Ovary (tissue), 7 donors: ENCODE measurements at regions not wholly inside any gene's neighbourhood (a gene's known extent, or its start where the extent isn't known, plus 50 kb on each side); places are given as distances from the start of the nearest gene placed in this dataset.

Experiments
- DNase-seq, 5 donors: peaks; one replicate each; pipeline ENCODE4 v3.0.0-alpha.2; 2019 to 2020
- H3K27ac ChIP-seq, 2 donors: fragments of 200-600 bp; one replicate each; pipeline versions ENCODE4 v1.5.1 to v1.8.0; 2019 to 2022
- H3K27me3 ChIP-seq: fragments of 200-600 bp; one replicate; pipeline ENCODE4 v1.8.0; 2022
- H3K36me3 ChIP-seq: fragments of 200-600 bp; sonication (generic); one replicate; pipeline ENCODE4 v1.5.1; 2019
- H3K4me1 ChIP-seq: one replicate; pipeline ENCODE4 v1.8.1; 2013; ENCODE audit warnings: mild to moderate bottlenecking, moderate library complexity; ENCODE audit not compliant: insufficient read depth
- H3K4me3 ChIP-seq: fragments of 200-600 bp; sonication (generic); one replicate; pipeline ENCODE4 v1.5.1; 2017
- H3K9me3 ChIP-seq, 2 donors: fragments of 200-600 bp in 1 of 2; sonication (generic) in 1 of 2; one replicate each; pipeline versions ENCODE4 v1.5.1 to v1.8.1; 2013 to 2019; ENCODE audit warnings: mild to moderate bottlenecking in 1 of 2, moderate library complexity in 1 of 2
- CTCF ChIP-seq, 3 donors: fragments of 450-650 bp in 2 of 3; fragments of 200-600 bp in 1 of 3; IDR thresholded peaks; one replicate each; pipeline versions ENCODE4 v1.5.1 to v1.8.0; 2016 to 2022; ENCODE audit warnings: antibody characterized with exemption in 3 of 3, mild to moderate bottlenecking in 1 of 3
- EP300 ChIP-seq: sonication (generic); formaldehyde crosslinking; IDR thresholded peaks from one replicate; pipeline ENCODE4 v1.6.1; 2017; ENCODE audit warnings: antibody characterized with exemption
- POLR2A ChIP-seq: fragments of 450-650 bp; IDR thresholded peaks from one replicate; pipeline ENCODE4 v1.6.1; 2017; ENCODE audit warnings: antibody characterized with exemption, mild to moderate bottlenecking, moderate library complexity
- WGBS, 3 donors: extraction: QIAGEN DNeasy Blood & Tissue Kit in 1 of 3; methylation state at CpG; one replicate each; pipeline versions ENCODE4 v1.1.5 to v1.1.7; 2013 to 2017; 5-methylcytosine and 5-hydroxymethylcytosine counted together
- intact Hi-C, 4 donors: fragments of 100-400 bp; cut with DNase I; formaldehyde crosslinking; loops; one replicate each; pipeline versions ENCODE4 v1.11.0 to v1.15.1; 2022 to 2023
- donor health status: DM: no; HTN: no; CAD: no; lungs with moderate emphysema.
- donor health status: DM: no; HTN: no; CAD: no.
- donor health status: Bipolar disorder and iron deficiency.
- donor health status: DM: no; HTN: no; CAD: no.
- donor health status: DM: yes; HTN: yes; CAD: no.

- H3K4me1 ChIP-seq: no peaks in the 10 kb centered on the region
- H3K27ac ChIP-seq: no peak overlapping the region
- no peak for TF ChIP-seq POLR2A
- no peak for TF ChIP-seq EP300
- TF ChIP-seq CTCF (IDR thresholded peaks at IDR 0.05): no peak
- intact Hi-C loops: loop anchor here in 1 of 4 donors (10.0 kb wide), 1 partner anchor 152 kb away; no protein-coding TSS in a partner anchor
- H3K9me3 ChIP-seq: no peaks in the 10 kb centered on the region
- 63 to 77% (median 67%) methylated on average over 3 of the region's 3 CpGs for WGBS, 3 donors
- H3K36me3 ChIP-seq: no peaks in the 10 kb centered on the region
- DNase-seq: no peak
- H3K4me3 ChIP-seq: no peak overlapping the region
- no peaks in the 10 kb centered on the region for H3K27me3 ChIP-seq
Observed at GRCh38 chr12:115762936-115763335, 514.6 kb downstream of the MED13L start.

GRCh38 chr12:115761784-115762183 is 515.7 kb downstream of the MED13L start:
- no peak for TF ChIP-seq EP300
- no peak for TF ChIP-seq POLR2A
- TF ChIP-seq CTCF (IDR thresholded peaks at IDR 0.05): no peak
- 79 to 88% (median 79%) methylated on average over 2 of the region's 2 CpGs for WGBS, 3 donors
- no peaks in the 10 kb centered on the region for H3K36me3 ChIP-seq
- H3K27me3 ChIP-seq: no peaks in the 10 kb centered on the region
- no peak overlapping the region for H3K27ac ChIP-seq
- no peaks in the 10 kb centered on the region for H3K4me1 ChIP-seq
- intact Hi-C loops: loop anchor here in 1 of 4 donors (10.0 kb wide), 1 partner anchor 153 kb away; no protein-coding TSS in a partner anchor
- no peak for DNase-seq
- no peaks in the 10 kb centered on the region for H3K9me3 ChIP-seq
- no peak overlapping the region for H3K4me3 ChIP-seq

- Histone ChIP-seq H3K27me3 (no peaks in the 10 kb centered on the region), H3K9me3 (no peaks in the 10 kb centered on the region), H3K36me3 (no peaks in the 10 kb centered on the region), H3K27ac (no peak overlapping the region), H3K4me3 (no peak overlapping the region), H3K4me1 (no peaks in the 10 kb centered on the region)
- WGBS, 3 donors: 61 to 89% (median 86%) methylated on average over 5 of the region's 5 CpGs
- intact Hi-C loops: loop anchor here in 1 of 4 donors (10.0 kb wide), 1 partner anchor 155 kb away; no protein-coding TSS in a partner anchor
- DNase-seq: no peak
- TF ChIP-seq POLR2A: no peak
Observed at GRCh38 chr12:115760231-115760630, 517.3 kb downstream of the MED13L start.

GRCh38 chr12:115758877-115759620 is 518.4 kb downstream of the MED13L start:
- Histone ChIP-seq H3K36me3 (no peaks in the 10 kb centered on the region), H3K27ac (no peak overlapping the region), H3K9me3 (no peaks in the 10 kb centered on the region), H3K27me3 (no peaks in the 10 kb centered on the region), H3K4me3 (no peak overlapping the region), H3K4me1 (no peaks in the 10 kb centered on the region)
- no peak for DNase-seq
- intact Hi-C loops: loop anchor here in 1 of 4 donors (5.0 kb wide), 1 partner anchor 158 kb away; no protein-coding TSS in a partner anchor
- TF ChIP-seq POLR2A (no peak), EP300 (no peak)
- 82 to 85% (median 83%) methylated on average over 9 of the region's 9 CpGs for WGBS, 3 donors

- intact Hi-C loops: loop anchor here in 1 of 4 donors (5.0 kb wide), 1 partner anchor 159 kb away; no protein-coding TSS in a partner anchor
- H3K27me3 ChIP-seq: no peaks in the 10 kb centered on the region
Observed at GRCh38 chr12:115758183-115758582, 519.3 kb downstream of the MED13L start.

More at GRCh38 chr12:115758183-115758582, 519.3 kb downstream of the MED13L start:
- DNase-seq: no peak
- Histone ChIP-seq H3K27ac (no peak overlapping the region), H3K4me3 (no peak overlapping the region), H3K36me3 (no peaks in the 10 kb centered on the region), H3K9me3 (no peaks in the 10 kb centered on the region), H3K4me1 (no peaks in the 10 kb centered on the region)
- 92 to 95% (median 94%) methylated on average over 5 of the region's 5 CpGs for WGBS, 3 donors
- TF ChIP-seq POLR2A: no peak
- no peak for TF ChIP-seq CTCF (IDR thresholded peaks at IDR 0.05)
- TF ChIP-seq EP300: no peak
